Superior temporal gyrus (tissue), 1 donor: ENCODE measurements at regions not wholly inside any gene's neighbourhood (a gene's known extent, or its start where the extent isn't known, plus 50 kb on each side); places are given as distances from the start of the nearest gene placed in this dataset.

ENCODE experiments used
- DNase-seq: peaks from one replicate; pipeline ENCODE4 v3.0.0-alpha.2; 2016; ENCODE audit errors: extremely low spot score

DNA sequence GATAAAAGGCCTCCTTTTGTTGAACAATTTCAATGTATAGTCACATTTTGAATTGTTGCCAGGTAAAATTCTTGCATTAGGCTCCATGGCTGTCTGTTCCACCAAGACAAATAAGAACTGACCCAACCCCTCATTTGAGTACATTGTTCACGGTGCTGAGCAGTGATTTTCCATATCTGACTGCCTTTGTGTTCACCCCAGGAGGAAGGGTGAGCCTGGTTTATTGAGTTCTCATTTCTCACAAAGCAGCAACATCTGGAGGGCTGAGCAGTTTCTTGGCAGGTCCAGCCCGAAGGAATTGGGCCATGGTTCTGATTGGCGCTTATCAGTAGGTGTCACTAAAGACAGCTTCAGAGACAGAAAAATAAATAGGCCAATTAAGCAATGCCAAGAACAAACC is 149.1 kb downstream of the BMP4 start:
- no peak for DNase-seq

GRCh38 chr14:53807108-53807507 is 149.5 kb downstream of the BMP4 start:
- no peak for DNase-seq

DNA sequence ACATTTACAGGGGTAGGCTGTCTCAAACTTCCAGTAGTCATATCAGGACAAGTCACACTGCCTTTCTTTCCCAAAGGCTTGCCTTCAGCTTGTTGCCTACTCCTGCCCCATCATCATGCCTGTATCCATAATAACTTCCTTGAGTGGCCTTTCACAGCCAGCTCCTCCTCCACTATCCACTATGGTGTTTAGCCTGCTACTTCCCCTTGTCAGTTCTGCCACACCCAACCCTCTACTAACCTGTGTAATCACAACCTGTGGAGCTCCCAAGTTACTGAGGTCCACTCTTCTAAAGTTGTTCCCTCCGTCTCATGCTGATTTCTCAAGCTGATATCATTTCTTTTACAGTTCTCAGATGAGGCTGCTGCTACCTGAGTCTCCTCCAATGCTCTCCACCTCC is 159.9 kb downstream of the BMP4 start:
- DNase-seq = no peak

GRCh38 chr14:53793790-53794505 is 162.7 kb downstream of the BMP4 start:
- peak; percentile 78 for DNase-seq

- no peak for DNase-seq
Measured at GRCh38 chr14:53792909-53793308, 163.7 kb downstream of the BMP4 start.

GRCh38 chr14:53790731-53791500 is 165.7 kb downstream of the BMP4 start:
- no peak for DNase-seq

DNA sequence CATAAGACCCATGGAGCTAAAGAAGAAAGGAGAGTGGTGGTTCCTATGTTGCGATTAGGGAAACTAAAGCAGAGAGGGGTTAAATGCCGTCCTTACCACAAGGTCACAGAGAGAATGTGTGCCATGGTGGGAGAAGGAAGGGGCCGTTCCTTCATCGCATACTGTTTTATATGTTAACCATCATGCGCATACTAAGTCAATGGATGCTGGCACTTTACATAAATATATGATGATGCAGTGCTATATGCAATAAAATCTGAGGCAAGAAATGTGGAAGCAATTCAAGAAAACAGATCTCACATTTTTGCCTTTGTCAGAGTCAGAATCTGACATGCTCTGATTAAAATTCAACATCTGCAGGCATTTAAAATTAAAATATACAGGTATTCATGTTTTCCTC is 168.1 kb downstream of the BMP4 start:
- no peak for DNase-seq

DNA sequence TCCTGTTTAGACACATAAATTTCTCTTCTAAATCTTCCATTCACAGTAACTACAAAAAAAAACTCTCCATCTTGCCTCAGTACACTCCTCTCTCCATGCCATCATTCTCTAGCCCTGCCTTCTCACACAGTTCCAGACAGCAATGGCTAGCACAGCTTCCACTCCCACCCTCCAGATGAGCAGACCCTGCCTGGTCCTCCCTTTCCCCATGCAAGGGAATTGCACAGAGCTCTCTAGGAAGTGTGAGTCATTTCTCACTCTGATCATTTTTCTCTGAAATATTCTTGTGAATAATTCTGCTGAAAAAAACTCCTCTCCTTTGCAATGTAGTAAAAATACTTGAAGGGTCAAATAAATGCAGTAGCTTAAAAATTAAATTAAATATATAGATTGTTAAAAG is 170.6 kb downstream of the BMP4 start:
- DNase-seq = no peak

DNA sequence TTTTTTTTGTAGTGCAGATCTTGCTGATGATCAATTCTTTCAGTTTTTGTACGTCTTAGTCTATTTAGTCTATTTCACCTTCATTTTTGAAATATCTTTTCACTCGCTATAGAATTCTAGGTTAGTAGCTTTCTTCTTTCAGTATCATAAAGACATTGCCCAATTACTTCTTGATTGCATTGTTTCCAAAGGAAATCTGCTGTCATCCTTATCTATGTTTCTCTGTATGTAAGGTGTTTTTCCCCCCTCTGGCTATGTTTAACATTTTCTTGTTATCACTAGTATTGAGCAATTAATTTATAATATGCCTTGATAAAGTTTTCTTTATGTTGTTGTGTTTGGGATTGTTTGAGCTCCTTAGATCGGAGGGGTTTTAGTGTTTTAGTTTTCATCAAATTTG is 171.9 kb downstream of the BMP4 start:
- DNase-seq = no peak

DNA sequence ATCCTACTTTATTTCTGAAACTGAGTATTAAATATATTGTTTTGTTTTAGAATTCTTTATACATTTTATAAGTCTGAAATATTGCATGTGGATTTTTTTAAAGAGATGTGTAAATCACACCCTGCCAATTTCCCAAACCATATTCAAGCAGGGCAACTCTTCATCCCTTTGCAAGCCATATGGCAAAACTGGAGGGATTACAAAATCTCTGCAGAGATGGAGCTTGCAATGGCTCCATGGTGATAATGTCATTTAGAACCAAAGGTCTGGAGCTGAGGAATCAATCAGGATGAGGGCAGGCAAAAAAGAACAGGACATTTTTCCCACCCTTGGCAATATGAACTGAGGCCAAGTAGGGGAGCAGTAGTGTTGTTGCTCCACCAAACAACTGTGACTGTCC is 173.4 kb downstream of the BMP4 start:
- DNase-seq = no peak

GRCh38 chr14:53780051-53780555 is 176.5 kb downstream of the BMP4 start:
- DNase-seq = no peak

DNA sequence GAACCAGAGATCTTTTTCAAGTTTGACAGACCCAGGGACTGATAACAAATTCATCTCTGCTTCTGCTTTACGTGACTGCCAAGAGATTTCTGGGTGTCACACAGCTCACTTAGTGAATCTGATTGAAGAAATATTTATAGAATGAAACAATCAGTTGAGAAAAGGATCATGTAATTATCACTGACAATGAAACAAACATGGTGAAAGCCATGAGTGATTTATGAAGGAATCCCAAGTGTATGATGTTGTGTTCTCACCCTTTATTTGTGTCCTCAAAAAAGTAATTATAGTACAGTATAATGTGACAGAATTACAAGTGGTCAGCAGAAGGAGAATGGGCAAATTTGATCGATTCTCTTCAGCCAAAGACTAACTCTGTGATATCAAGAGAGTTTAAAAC is 177.3 kb downstream of the BMP4 start:
- DNase-seq = no peak

GRCh38 chr14:53778263-53778662 is 178.4 kb downstream of the BMP4 start:
- DNase-seq = no peak

DNA sequence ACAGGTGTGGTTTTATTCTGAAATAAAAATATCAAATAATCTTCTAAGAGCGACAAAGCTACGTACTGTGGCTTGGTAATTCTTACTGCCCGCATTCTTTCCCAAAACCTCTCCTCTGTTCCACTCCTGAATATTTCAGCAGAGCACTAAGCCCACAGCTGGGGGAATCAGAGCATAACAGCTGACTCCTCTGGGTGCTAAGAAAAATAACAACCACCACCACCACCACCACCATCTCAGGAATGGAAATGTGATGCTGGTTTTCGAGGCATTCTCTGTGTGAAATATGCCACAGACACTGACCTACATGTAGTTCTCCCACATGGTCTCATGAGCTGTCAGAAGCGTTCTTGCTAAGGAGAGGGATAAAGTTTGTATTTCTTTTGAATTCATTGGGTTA is 183.7 kb downstream of the BMP4 start:
- DNase-seq = no peak

- DNase-seq = no peak
Measured at GRCh38 chr14:53767566-53767965, 189.1 kb downstream of the BMP4 start.

GRCh38 chr14:53766601-53767000 is 190.0 kb downstream of the BMP4 start:
- no peak for DNase-seq

DNA sequence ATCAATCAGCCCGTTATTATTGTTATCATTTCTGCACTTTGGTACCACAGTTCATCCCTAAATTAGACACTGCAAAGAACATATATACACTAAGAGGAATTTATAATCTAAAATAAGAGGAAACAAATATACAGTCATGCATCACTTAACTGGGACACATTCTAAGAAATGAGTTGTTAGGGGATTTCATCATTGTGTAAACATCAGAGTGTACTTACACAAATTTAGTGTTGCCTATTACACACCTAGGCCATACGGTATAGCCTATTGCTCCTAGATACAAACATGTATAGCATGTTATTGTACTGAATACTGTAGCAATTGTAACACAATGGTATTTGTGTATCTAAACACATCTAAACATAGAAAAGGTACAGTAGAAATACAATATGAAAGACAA is 190.5 kb downstream of the BMP4 start:
- DNase-seq = no peak

GRCh38 chr14:53764846-53765245 is 191.8 kb downstream of the BMP4 start:
- DNase-seq = no peak

DNA sequence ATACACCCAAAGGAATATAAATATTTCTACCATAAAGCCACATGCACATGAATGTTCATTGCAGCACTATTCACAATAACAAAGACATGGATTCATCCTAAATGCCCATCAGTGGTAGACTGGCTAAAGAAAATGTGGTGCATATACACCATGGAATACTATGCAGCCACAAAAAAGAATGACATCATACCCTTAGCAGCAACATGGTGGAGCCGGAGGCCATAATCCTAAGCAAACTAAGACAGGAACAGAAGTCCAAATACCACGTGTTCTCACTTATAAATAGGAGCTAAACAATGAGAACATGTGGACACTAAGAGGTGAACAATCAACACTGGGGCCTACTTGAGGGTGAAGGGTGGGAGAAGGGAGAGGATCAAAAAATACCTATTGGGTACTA is 198.5 kb downstream of the BMP4 start:
- no peak for DNase-seq

- no peak for DNase-seq
Measured at GRCh38 chr14:53757732-53758131, 198.9 kb downstream of the BMP4 start.

- no peak for DNase-seq
Measured at GRCh38 chr14:53751650-53752049, 205.0 kb downstream of the BMP4 start.

DNA sequence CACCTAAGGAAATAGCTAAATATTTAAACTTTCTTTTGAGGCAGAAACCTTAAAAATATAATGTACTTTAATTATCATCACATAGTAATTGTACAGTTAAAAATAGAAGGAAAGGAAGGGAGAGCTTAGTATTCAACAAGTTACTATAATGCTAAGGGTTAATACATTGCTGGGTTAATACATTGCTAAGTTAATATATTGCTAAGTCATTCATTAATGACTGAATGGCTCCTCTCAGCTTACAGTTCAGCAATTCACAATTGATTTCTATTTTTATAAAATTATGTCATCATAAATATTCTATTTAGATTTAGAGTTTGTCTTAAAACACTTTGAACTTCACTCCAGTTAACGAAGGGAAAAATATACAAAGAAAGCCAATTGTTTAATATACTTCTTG is 207.9 kb downstream of the BMP4 start:
- no peak for DNase-seq

DNA sequence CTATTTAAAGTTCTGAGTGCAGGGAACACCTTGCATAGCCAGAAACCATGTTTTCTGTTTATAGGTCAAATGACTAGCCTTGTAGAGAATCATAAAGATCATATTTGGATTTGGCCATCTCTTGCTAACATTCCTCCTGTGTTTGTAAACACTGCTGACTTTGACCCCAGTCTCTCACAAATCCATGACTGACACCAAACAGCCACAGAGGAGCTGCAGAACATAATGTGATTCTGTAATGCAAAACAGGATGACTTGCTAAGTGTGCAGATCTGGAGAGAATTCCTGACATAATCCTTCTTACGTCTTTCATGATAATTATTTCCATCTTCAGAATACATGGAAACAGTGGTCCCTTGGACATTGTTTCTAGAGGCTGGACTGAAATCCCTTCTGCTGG is 211.8 kb downstream of the BMP4 start:
- no peak for DNase-seq
